Neuron (in vitro differentiated cells): ENCODE measurements at regions not wholly inside any gene's neighbourhood (a gene's known extent, or its start where the extent isn't known, plus 50 kb on each side); places are given as distances from the start of the nearest gene placed in this dataset.
"Not testable (repeated sequence)": the region's sequence is repeated elsewhere in the genome, so short reads cannot be mapped to it uniquely, and the experiment has no call there.

Experiments used
- H2AFZ ChIP-seq: one replicate; pipeline ENCODE4 v1.6.1; 2013; ENCODE audit warnings: low read depth, mild to moderate bottlenecking, inconsistent platforms, low read length, moderate library complexity
- H3K27me3 ChIP-seq: one replicate; pipeline ENCODE4 v1.6.1; 2013; ENCODE audit warnings: low read length; ENCODE audit not compliant: insufficient read depth
- H3K36me3 ChIP-seq: one replicate; pipeline ENCODE4 v1.6.1; 2013; ENCODE audit warnings: low read length; ENCODE audit not compliant: insufficient read depth
- H3K4me1 ChIP-seq: one replicate; pipeline ENCODE4 v1.6.1; 2013; ENCODE audit warnings: low read length; ENCODE audit not compliant: insufficient read depth
- H3K4me3 ChIP-seq: 2 replicates; pipeline ENCODE4 v1.5.1; 2013; ENCODE audit warnings: mild to moderate bottlenecking, low read length, moderate library complexity
- H3K9me3 ChIP-seq: one replicate; pipeline ENCODE4 v1.6.1; 2013; ENCODE audit warnings: low read length

GRCh38 chr18:73121207-73121606 is 253.4 kb upstream of the NETO1 start:
- no peaks in the 10 kb centered on the region for H3K36me3 ChIP-seq
- H3K4me3 ChIP-seq = no peak overlapping the region
- H2AFZ ChIP-seq = no peak overlapping the region
- H3K9me3 ChIP-seq = no peaks in the 10 kb centered on the region
- H3K27me3 ChIP-seq = no peaks in the 10 kb centered on the region
- H3K4me1 ChIP-seq = no peaks in the 10 kb centered on the region

- H3K27me3 ChIP-seq = no peaks in the 10 kb centered on the region
- no peaks in the 10 kb centered on the region for H3K36me3 ChIP-seq
- H3K9me3 ChIP-seq = no peaks in the 10 kb centered on the region
- no peak overlapping the region for H2AFZ ChIP-seq
- H3K4me3 ChIP-seq = no peak overlapping the region
- H3K4me1 ChIP-seq = no peaks in the 10 kb centered on the region
Measured at GRCh38 chr18:73120626-73121025, 252.8 kb upstream of the NETO1 start.

- Histone ChIP-seq H3K36me3 (no peaks in the 10 kb centered on the region), H2AFZ (no peak overlapping the region), H3K4me3 (no peak overlapping the region), H3K27me3 (no peaks in the 10 kb centered on the region), H3K9me3 (no peaks in the 10 kb centered on the region), H3K4me1 (no peaks in the 10 kb centered on the region)
Measured at GRCh38 chr18:73119574-73119973, 251.8 kb upstream of the NETO1 start.

GRCh38 chr18:73118121-73118816 is 250.5 kb upstream of the NETO1 start:
- Histone ChIP-seq H3K27me3 (no peaks in the 10 kb centered on the region), H3K4me3 (no peak overlapping the region), H3K4me1 (no peaks in the 10 kb centered on the region), H3K36me3 (no peaks in the 10 kb centered on the region), H3K9me3 (no peaks in the 10 kb centered on the region), H2AFZ (no peak overlapping the region)

- Histone ChIP-seq H3K27me3 (no peaks in the 10 kb centered on the region), H3K4me1 (no peaks in the 10 kb centered on the region), H2AFZ (no peak overlapping the region), H3K36me3 (no peaks in the 10 kb centered on the region), H3K9me3 (no peaks in the 10 kb centered on the region), H3K4me3 (no peak overlapping the region)
Measured at GRCh38 chr18:73110307-73110706, 242.5 kb upstream of the NETO1 start.

GRCh38 chr18:73101977-73102376 is 234.2 kb upstream of the NETO1 start:
- Histone ChIP-seq H2AFZ (no peak overlapping the region), H3K4me1 (no peaks in the 10 kb centered on the region), H3K36me3 (no peaks in the 10 kb centered on the region), H3K4me3 (no peak overlapping the region), H3K27me3 (no peaks in the 10 kb centered on the region), H3K9me3 (no peaks in the 10 kb centered on the region)

- not testable (repeated sequence) for H3K4me3 ChIP-seq, H3K9me3 ChIP-seq, H3K4me1 ChIP-seq, H2AFZ ChIP-seq, H3K36me3 ChIP-seq, H3K27me3 ChIP-seq
Measured at GRCh38 chr18:73101491-73101890, 233.7 kb upstream of the NETO1 start.

- no peak overlapping the region for H2AFZ ChIP-seq
- no peaks in the 10 kb centered on the region for H3K4me1 ChIP-seq
- H3K27me3 ChIP-seq = no peaks in the 10 kb centered on the region
- H3K36me3 ChIP-seq = no peaks in the 10 kb centered on the region
- no peak overlapping the region for H3K4me3 ChIP-seq
- H3K9me3 ChIP-seq = no peaks in the 10 kb centered on the region
Measured at GRCh38 chr18:73099759-73100158, 232.0 kb upstream of the NETO1 start.

- Histone ChIP-seq H3K9me3 (no peaks in the 10 kb centered on the region), H2AFZ (no peak overlapping the region), H3K4me1 (no peaks in the 10 kb centered on the region), H3K27me3 (no peaks in the 10 kb centered on the region), H3K36me3 (no peaks in the 10 kb centered on the region), H3K4me3 (no peak overlapping the region)
Measured at GRCh38 chr18:73093687-73094250, 226.0 kb upstream of the NETO1 start.

- H3K27me3 ChIP-seq = no peaks in the 10 kb centered on the region
Measured at GRCh38 chr18:73088445-73088844, 220.7 kb upstream of the NETO1 start.

GRCh38 chr18:73087282-73087977 is 219.6 kb upstream of the NETO1 start:
- Histone ChIP-seq H3K4me3 (no peak overlapping the region), H3K9me3 (no peaks in the 10 kb centered on the region), H3K27me3 (no peaks in the 10 kb centered on the region), H3K36me3 (no peaks in the 10 kb centered on the region), H3K4me1 (no peaks in the 10 kb centered on the region), H2AFZ (no peak overlapping the region)

More at GRCh38 chr18:73088445-73088844, 220.7 kb upstream of the NETO1 start:
- Histone ChIP-seq H3K36me3 (no peaks in the 10 kb centered on the region), H3K4me1 (no peaks in the 10 kb centered on the region), H2AFZ (no peak overlapping the region), H3K9me3 (no peaks in the 10 kb centered on the region), H3K4me3 (no peak overlapping the region)

GRCh38 chr18:73079920-73080319 is 212.1 kb upstream of the NETO1 start:
- Histone ChIP-seq H2AFZ (no peak overlapping the region), H3K4me3 (no peak overlapping the region), H3K27me3 (no peaks in the 10 kb centered on the region), H3K9me3 (no peaks in the 10 kb centered on the region), H3K4me1 (no peaks in the 10 kb centered on the region), H3K36me3 (no peaks in the 10 kb centered on the region)

GRCh38 chr18:73060666-73061288 is 193.0 kb upstream of the NETO1 start:
- Histone ChIP-seq H3K9me3 (no peaks in the 10 kb centered on the region), H3K36me3 (no peaks in the 10 kb centered on the region), H3K4me1 (no peaks in the 10 kb centered on the region), H3K4me3 (no peak overlapping the region), H2AFZ (no peak overlapping the region), H3K27me3 (no peaks in the 10 kb centered on the region)
